Lung (tissue), 11 donors: ENCODE measurements at regions not wholly inside any gene's neighbourhood (a gene's known extent, or its start where the extent isn't known, plus 50 kb on each side); places are given as distances from the start of the nearest gene placed in this dataset.

Experiments
- ATAC-seq: fragments of 200-7000 bp; cut with Tn5 transposase; one replicate; pipeline ENCODE4 v1.9.1; 2020; ENCODE audit warnings: moderate number of reproducible peaks; ENCODE audit not compliant: insufficient read depth, low FRiP score
- DNase-seq, 3 donors: peaks; one replicate each; pipeline ENCODE4 v3.0.0-alpha.2; 2013 to 2017
- H3K27ac ChIP-seq, 2 donors: one replicate each; pipeline ENCODE4 v1.5.1; 2013; ENCODE audit warnings: mild to moderate bottlenecking in 2 of 2, moderate library complexity in 2 of 2, control low read depth in 1 of 2, inconsistent platforms in 1 of 2, low read depth in 1 of 2, low read length in 1 of 2
- H3K27me3 ChIP-seq, 3 donors: one replicate each; pipeline ENCODE4 v1.5.1; 2013; ENCODE audit warnings: low read length in 2 of 3; ENCODE audit not compliant: control insufficient read depth in 3 of 3, insufficient read depth in 3 of 3
- H3K36me3 ChIP-seq, 4 donors: one replicate each; pipeline ENCODE4 v1.5.1; 2013; ENCODE audit warnings: low read length in 4 of 4, mild to moderate bottlenecking in 1 of 4, moderate library complexity in 1 of 4; ENCODE audit not compliant: control insufficient read depth in 4 of 4, insufficient read depth in 4 of 4
- H3K4me1 ChIP-seq, 5 donors: one replicate each; pipeline ENCODE4 v1.5.1; 2013; ENCODE audit warnings: low read length in 5 of 5, mild to moderate bottlenecking in 2 of 5, moderate library complexity in 1 of 5; ENCODE audit not compliant: control insufficient read depth in 5 of 5, insufficient read depth in 5 of 5
- H3K4me3 ChIP-seq: one replicate; pipeline ENCODE4 v1.5.1; 2013; ENCODE audit warnings: mild to moderate bottlenecking, control low read depth, moderate library complexity
- H3K9ac ChIP-seq, 2 donors: one replicate each; pipeline ENCODE4 v1.5.1; 2013; ENCODE audit warnings: low read length in 2 of 2, control low read depth in 1 of 2; ENCODE audit not compliant: insufficient read depth in 1 of 2
- H3K9me3 ChIP-seq, 4 donors: one replicate each; pipeline ENCODE4 v1.5.1; 2013; ENCODE audit warnings: low read length in 3 of 4, mild to moderate bottlenecking in 1 of 4, moderate library complexity in 1 of 4; ENCODE audit not compliant: control insufficient read depth in 4 of 4, insufficient read depth in 3 of 4
- CTCF ChIP-seq: IDR thresholded peaks from 2 replicates; pipeline ENCODE4 v1.5.1; 2012; ENCODE audit warnings: mild to moderate bottlenecking; ENCODE audit errors: control extremely low read depth, extremely low read depth
- WGBS, 2 donors: extraction: QIAGEN DNeasy Blood & Tissue Kit; methylation state at CpG; one replicate each; pipeline ENCODE4 v1.1.7; 2013; 5-methylcytosine and 5-hydroxymethylcytosine counted together
- donor health status: control.
- donor health status: control.
- donor health status: Bipolar disorder and iron deficiency.
- donor health status: healthy.
- donor health status: DM: yes; HTN: yes; CAD: no.

- Histone ChIP-seq H3K27me3 (no peaks in the 10 kb centered on the region), H3K4me1 (no peaks in the 10 kb centered on the region), H3K36me3 (no peaks in the 10 kb centered on the region), H3K9ac (no peak overlapping the region), H3K27ac (no peak overlapping the region), H3K9me3 (no peaks in the 10 kb centered on the region), H3K4me3 (no peak overlapping the region)
- ATAC-seq (no peak), DNase-seq (no peak)
- WGBS, 2 donors = 80 to 97% methylated on average over 1 of the region's 1 CpG
- no peak for TF ChIP-seq CTCF
Observed at GRCh38 chr4:165774326-165774725, 98.7 kb upstream of the TLL1 start.

DNA sequence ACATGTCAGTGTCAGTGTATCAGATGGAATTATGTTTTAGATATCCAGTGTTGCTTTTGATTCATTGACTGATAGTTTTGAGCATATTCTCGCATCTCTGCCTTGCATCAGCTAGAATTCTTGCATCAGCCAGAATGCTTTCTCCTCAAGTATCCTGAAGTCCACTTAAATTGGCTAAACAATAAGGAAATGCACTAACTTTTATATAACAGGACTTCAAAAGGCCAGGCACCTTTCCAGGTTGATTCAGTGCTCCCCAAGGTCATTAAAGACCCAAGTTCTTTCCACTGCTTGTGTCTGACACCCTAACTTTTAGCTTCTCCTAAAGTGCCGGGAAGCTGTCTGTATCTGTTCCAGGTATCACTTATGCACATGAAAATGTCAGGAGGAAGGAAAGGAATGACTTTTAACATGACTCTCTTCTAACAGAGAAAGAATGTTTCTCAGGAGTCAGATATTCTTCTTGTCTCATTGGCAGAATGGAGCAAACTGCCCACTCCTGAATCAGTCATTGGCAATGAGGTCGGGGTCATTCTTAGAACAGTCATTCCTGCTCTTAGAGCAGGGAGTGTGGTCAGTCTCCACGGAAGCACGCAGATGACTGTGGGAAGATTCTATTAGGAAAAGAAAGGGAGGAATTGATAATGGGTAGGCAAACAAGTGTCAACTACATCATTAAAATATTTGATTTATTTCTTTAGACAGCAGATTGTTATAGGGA is 92.9 kb upstream of the TLL1 start:
- TF ChIP-seq CTCF = no peak
- no peak overlapping the region for H3K4me3 ChIP-seq
- 62 to 79% methylated on average over 5 of the region's 5 CpGs for whole genome bisulfite sequencing, 2 donors
- DNase-seq (no peak), ATAC-seq (no peak)
- no peaks in the 10 kb centered on the region for H3K27me3 ChIP-seq
- no peak overlapping the region for H3K27ac ChIP-seq
- H3K9me3 ChIP-seq = no peaks in the 10 kb centered on the region
- peaks cover 0 to 2% (median 0%) of the 10 kb centered on the region in 5 donors for H3K4me1 ChIP-seq
- H3K9ac ChIP-seq = no peak overlapping the region
- no peaks in the 10 kb centered on the region for H3K36me3 ChIP-seq

- no peak overlapping the region for H3K4me3 ChIP-seq
- no peaks in the 10 kb centered on the region for H3K36me3 ChIP-seq
- ATAC-seq (no peak), DNase-seq (no peak)
- WGBS, 2 donors = 26 to 38% methylated on average over 1 of the region's 1 CpG
- H3K9me3 ChIP-seq = no peaks in the 10 kb centered on the region
- peaks cover 0 to 2% (median 0%) of the 10 kb centered on the region in 5 donors for H3K4me1 ChIP-seq
- H3K9ac ChIP-seq = no peak overlapping the region
- H3K27ac ChIP-seq = no peak overlapping the region
- no peak for TF ChIP-seq CTCF
- H3K27me3 ChIP-seq = no peaks in the 10 kb centered on the region
Observed at GRCh38 chr4:165780735-165781134, 92.3 kb upstream of the TLL1 start.

DNA sequence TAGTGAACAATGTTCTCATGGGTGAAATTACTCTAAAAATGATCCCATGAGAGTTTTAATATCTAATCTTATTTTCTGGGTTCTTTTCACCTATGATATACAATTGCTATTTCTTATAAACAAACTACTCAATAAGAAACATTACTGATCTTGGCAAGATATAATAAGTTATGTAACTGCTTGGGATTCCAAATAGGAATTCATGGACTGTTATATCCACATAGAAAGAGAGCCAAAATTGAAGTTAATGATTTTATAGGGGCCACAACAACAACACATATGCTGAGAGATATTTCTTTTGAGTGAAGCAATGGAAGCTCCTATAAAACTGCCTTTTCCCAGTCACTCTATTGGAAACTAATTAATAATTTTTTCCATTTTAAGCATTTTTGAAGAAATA is 90.4 kb upstream of the TLL1 start:
- ATAC-seq (no peak), DNase-seq (no peak)
- Histone ChIP-seq H3K27ac (no peak overlapping the region), H3K27me3 (no peaks in the 10 kb centered on the region), H3K4me3 (no peak overlapping the region), H3K36me3 (no peaks in the 10 kb centered on the region), H3K9ac (no peak overlapping the region), H3K9me3 (no peaks in the 10 kb centered on the region), H3K4me1 (peaks cover 0 to 2% (median 0%) of the 10 kb centered on the region in 5 donors)
- no peak for TF ChIP-seq CTCF
